Panc1 (cell line): ENCODE measurements at regions not wholly inside any gene's neighbourhood (a gene's known extent, or its start where the extent isn't known, plus 50 kb on each side); places are given as distances from the start of the nearest gene placed in this dataset.

ENCODE experiments used
- POLR2AphosphoS5 ChIP-seq: IDR thresholded peaks from 2 replicates; pipeline ENCODE4 v1.6.1; 2012; ENCODE audit warnings: mild to moderate bottlenecking, low read depth, low read length, moderate library complexity
- TF ChIP-seq, protein P1 (sequence below): fragments of 450-650 bp; IDR thresholded peaks from 2 replicates; pipeline ENCODE4 v1.5.1; 2017; ENCODE audit warnings: mild to moderate bottlenecking
- TF ChIP-seq, protein P2 (sequence below), 2 experiments: IDR thresholded peaks; 2 replicates each; pipeline ENCODE4 v1.6.1; 2011 to 2012; ENCODE audit warnings: low read depth in 2 of 2, control low read depth in 1 of 2, low read length in 1 of 2, mild to moderate bottlenecking in 1 of 2, moderate library complexity in 1 of 2; ENCODE audit not compliant: insufficient read depth in 1 of 2

DNA sequence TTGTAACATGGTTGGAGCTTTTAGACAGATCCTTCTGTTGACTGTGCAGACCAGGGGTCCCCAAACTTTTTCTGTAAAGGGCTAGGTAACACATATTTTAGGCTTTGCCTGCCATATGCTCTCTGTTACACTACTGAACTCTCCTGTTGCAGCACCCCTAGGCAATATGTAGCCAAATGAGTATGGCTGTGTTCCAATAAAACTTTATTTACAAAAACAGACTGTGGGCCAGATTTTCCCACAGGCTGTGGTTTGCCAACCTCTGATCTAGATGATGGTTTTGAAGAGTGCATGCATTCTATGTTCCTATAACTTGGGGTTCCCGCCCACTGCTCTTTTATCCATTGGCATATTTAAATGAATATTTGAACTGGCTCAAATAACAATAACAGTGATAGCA, 180.3 kb upstream of the VASH1 start:
- TF ChIP-seq, protein P1, sequence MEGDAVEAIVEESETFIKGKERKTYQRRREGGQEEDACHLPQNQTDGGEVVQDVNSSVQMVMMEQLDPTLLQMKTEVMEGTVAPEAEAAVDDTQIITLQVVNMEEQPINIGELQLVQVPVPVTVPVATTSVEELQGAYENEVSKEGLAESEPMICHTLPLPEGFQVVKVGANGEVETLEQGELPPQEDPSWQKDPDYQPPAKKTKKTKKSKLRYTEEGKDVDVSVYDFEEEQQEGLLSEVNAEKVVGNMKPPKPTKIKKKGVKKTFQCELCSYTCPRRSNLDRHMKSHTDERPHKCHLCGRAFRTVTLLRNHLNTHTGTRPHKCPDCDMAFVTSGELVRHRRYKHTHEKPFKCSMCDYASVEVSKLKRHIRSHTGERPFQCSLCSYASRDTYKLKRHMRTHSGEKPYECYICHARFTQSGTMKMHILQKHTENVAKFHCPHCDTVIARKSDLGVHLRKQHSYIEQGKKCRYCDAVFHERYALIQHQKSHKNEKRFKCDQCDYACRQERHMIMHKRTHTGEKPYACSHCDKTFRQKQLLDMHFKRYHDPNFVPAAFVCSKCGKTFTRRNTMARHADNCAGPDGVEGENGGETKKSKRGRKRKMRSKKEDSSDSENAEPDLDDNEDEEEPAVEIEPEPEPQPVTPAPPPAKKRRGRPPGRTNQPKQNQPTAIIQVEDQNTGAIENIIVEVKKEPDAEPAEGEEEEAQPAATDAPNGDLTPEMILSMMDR, result no peak
- TF ChIP-seq, protein P2, sequence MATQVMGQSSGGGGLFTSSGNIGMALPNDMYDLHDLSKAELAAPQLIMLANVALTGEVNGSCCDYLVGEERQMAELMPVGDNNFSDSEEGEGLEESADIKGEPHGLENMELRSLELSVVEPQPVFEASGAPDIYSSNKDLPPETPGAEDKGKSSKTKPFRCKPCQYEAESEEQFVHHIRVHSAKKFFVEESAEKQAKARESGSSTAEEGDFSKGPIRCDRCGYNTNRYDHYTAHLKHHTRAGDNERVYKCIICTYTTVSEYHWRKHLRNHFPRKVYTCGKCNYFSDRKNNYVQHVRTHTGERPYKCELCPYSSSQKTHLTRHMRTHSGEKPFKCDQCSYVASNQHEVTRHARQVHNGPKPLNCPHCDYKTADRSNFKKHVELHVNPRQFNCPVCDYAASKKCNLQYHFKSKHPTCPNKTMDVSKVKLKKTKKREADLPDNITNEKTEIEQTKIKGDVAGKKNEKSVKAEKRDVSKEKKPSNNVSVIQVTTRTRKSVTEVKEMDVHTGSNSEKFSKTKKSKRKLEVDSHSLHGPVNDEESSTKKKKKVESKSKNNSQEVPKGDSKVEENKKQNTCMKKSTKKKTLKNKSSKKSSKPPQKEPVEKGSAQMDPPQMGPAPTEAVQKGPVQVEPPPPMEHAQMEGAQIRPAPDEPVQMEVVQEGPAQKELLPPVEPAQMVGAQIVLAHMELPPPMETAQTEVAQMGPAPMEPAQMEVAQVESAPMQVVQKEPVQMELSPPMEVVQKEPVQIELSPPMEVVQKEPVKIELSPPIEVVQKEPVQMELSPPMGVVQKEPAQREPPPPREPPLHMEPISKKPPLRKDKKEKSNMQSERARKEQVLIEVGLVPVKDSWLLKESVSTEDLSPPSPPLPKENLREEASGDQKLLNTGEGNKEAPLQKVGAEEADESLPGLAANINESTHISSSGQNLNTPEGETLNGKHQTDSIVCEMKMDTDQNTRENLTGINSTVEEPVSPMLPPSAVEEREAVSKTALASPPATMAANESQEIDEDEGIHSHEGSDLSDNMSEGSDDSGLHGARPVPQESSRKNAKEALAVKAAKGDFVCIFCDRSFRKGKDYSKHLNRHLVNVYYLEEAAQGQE (IDR thresholded peaks at IDR 0.05; ENCODE audit: insufficient read depth in 1 of 2, low read depth in 2 of 2, low read length in 1 of 2), result no peak
- no peak for TF ChIP-seq POLR2AphosphoS5
